Ovary (tissue), 3 donors: ENCODE measurements at regions not wholly inside any gene's neighbourhood (a gene's known extent, or its start where the extent isn't known, plus 50 kb on each side); places are given as distances from the start of the nearest gene placed in this dataset.
"Not testable (repeated sequence)": the region's sequence is repeated elsewhere in the genome, so short reads cannot be mapped to it uniquely, and the experiment has no call there.

Experiments
- EP300 ChIP-seq: sonication (generic); formaldehyde crosslinking; IDR thresholded peaks from one replicate; pipeline ENCODE4 v1.6.1; 2017; ENCODE audit warnings: antibody characterized with exemption
- TF ChIP-seq, protein P1 (sequence below), 3 donors: fragments of 450-650 bp in 2 of 3; fragments of 200-600 bp in 1 of 3; IDR thresholded peaks; one replicate each; pipeline versions ENCODE4 v1.5.1 to v1.8.0; 2016 to 2022; ENCODE audit warnings: antibody characterized with exemption in 3 of 3, mild to moderate bottlenecking in 1 of 3
- donor health status: DM: no; HTN: no; CAD: no.

DNA sequence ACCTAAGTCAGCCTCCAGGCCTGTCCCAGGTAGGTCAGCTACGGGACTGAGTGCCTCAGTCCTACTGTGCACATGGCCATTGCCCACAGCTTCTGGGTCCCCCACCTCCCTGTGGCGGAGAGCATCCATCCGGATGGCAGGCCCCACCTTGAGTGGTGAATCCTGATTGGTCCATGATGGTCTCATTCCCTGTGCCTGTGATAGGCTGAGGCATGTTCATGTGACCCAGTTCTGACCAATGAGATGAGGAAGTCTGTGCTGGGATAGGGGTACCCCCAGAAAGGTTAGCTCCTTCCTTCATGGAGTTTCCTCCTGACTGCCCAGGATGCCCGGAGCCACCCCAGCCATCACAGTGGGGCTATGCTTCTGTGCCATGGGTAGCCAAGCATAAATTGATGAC is 138.2 kb downstream of the GTF2IRD2B start:
- TF ChIP-seq, protein P1, sequence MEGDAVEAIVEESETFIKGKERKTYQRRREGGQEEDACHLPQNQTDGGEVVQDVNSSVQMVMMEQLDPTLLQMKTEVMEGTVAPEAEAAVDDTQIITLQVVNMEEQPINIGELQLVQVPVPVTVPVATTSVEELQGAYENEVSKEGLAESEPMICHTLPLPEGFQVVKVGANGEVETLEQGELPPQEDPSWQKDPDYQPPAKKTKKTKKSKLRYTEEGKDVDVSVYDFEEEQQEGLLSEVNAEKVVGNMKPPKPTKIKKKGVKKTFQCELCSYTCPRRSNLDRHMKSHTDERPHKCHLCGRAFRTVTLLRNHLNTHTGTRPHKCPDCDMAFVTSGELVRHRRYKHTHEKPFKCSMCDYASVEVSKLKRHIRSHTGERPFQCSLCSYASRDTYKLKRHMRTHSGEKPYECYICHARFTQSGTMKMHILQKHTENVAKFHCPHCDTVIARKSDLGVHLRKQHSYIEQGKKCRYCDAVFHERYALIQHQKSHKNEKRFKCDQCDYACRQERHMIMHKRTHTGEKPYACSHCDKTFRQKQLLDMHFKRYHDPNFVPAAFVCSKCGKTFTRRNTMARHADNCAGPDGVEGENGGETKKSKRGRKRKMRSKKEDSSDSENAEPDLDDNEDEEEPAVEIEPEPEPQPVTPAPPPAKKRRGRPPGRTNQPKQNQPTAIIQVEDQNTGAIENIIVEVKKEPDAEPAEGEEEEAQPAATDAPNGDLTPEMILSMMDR (IDR thresholded peaks at IDR 0.05) = not testable (repeated sequence)
- TF ChIP-seq EP300 = not testable (repeated sequence)
